GM12878 (cell line): ENCODE measurements at regions not wholly inside any gene's neighbourhood (a gene's known extent, or its start where the extent isn't known, plus 50 kb on each side); places are given as distances from the start of the nearest gene placed in this dataset.

Experiments used
- ATAC-seq: fragments of 200-7000 bp; cut with Tn5 transposase; 3 replicates; pipeline ENCODE4 v1.9.1; 2020; ENCODE audit warnings: mild to moderate bottlenecking, moderate library complexity
- BruUV-seq: library from RNA; stranded (reverse); fragments of 400-500 nt; replicated peaks from 2 replicates; lab custom pipeline; 2021; lab: Mats Ljungman, UMichigan
- CTCF ChIA-PET: fragments of 300-600 bp; sonication (Branson Sonifier 250); formaldehyde crosslinking; extraction: SDS; loops from one replicate; lab custom pipeline; 2021; ENCODE audit warnings: inconsistent platforms; lab: Yijun Ruan, JAX
- POLR2A ChIA-PET: fragments of 350-600 bp; formaldehyde crosslinking; extraction: SDS; loops from one replicate; lab custom pipeline; 2021; ENCODE audit warnings: inconsistent platforms; lab: Charles Lee
- RAD21 ChIA-PET: fragments of 300-600 bp; sonication (Branson Sonifier 250); formaldehyde crosslinking; loops from one replicate; lab custom pipeline; 2023; ENCODE audit warnings: antibody characterized with exemption; ENCODE audit not compliant: unreplicated experiment; lab: Charles Lee
- SMC1A ChIA-PET: fragments of 300-600 bp; sonication (Branson Sonifier 250); formaldehyde crosslinking; loops from one replicate; lab custom pipeline; 2023; ENCODE audit not compliant: unreplicated experiment, uncharacterized antibody; lab: Charles Lee
- DNase-seq: peaks from one replicate; pipeline ENCODE4 v3.0.0-alpha.2; 2011; ENCODE audit warnings: low read depth, low spot score
- FAIRE-seq: peaks from 3 replicates; lab custom pipeline; 2011; peaks lifted over from hg19 to GRCh38; lab: Jason Lieb, UNC
- H2AFZ ChIP-seq: 2 replicates; pipeline ENCODE4 v1.6.0; 2011; ENCODE audit warnings: low read depth, low read length, control low read depth; ENCODE audit not compliant: control insufficient read depth
- H3K27ac ChIP-seq: 2 replicates; pipeline ENCODE4 v1.5.1; 2011; ENCODE audit warnings: control low read depth; ENCODE audit not compliant: control insufficient read depth, insufficient read depth
- H3K27me3 ChIP-seq, 2 experiments: replicated peaks in 1 of 2; 2 replicates each; pipeline versions ENCODE4 v1.6.0 to v1.6.1; 2011; ENCODE audit warnings: low read length in 1 of 2; ENCODE audit not compliant: control insufficient read depth in 2 of 2, insufficient read depth in 2 of 2
- H3K36me3 ChIP-seq, 2 experiments: 2 replicates each; pipeline ENCODE4 v1.5.1; 2011; ENCODE audit warnings: low read length in 1 of 2; ENCODE audit not compliant: control insufficient read depth in 2 of 2, insufficient read depth in 2 of 2
- H3K4me1 ChIP-seq: 2 replicates; pipeline ENCODE4 v1.6.1; 2011; ENCODE audit warnings: mild to moderate bottlenecking, low read length, moderate library complexity, mixed read lengths; ENCODE audit not compliant: control insufficient read depth, insufficient read depth
- H3K4me2 ChIP-seq: 2 replicates; pipeline ENCODE4 v1.6.0; 2011; ENCODE audit warnings: control low read depth; ENCODE audit not compliant: control insufficient read depth, insufficient read depth
- H3K4me3 ChIP-seq: fragments of 200-600 bp; sonication (generic); 2 replicates; pipeline ENCODE4 v1.5.1; 2016
- H3K79me2 ChIP-seq: 2 replicates; pipeline ENCODE4 v1.6.0; 2011; ENCODE audit warnings: low read length; ENCODE audit not compliant: control insufficient read depth, insufficient read depth
- H3K9ac ChIP-seq: 2 replicates; pipeline ENCODE4 v1.8.0; 2011; ENCODE audit warnings: low read length, control low read depth, mixed read lengths; ENCODE audit not compliant: control insufficient read depth, insufficient read depth
- H3K9me3 ChIP-seq: replicated peaks from 3 replicates; pipeline ENCODE4 v1.5.1; 2011; ENCODE audit warnings: mild to moderate bottlenecking, low read length; ENCODE audit not compliant: control insufficient read depth, insufficient read depth
- H4K20me1 ChIP-seq: 2 replicates; pipeline ENCODE4 v1.6.0; 2011; ENCODE audit not compliant: control insufficient read depth, insufficient read depth
- BCL3 ChIP-seq: IDR thresholded peaks from 2 replicates; pipeline ENCODE4 v1.6.1; 2011; ENCODE audit warnings: borderline replicate concordance, low read depth, mild to moderate bottlenecking, moderate library complexity, low read length; ENCODE audit not compliant: insufficient read depth, poor library complexity, severe bottlenecking
- BHLHE40 ChIP-seq, 2 experiments: fragments of 450-650 bp in 1 of 2; IDR thresholded peaks; 2 replicates each; pipeline ENCODE4 v1.6.1; 2011 to 2017; ENCODE audit warnings: low read depth in 2 of 2, borderline replicate concordance in 1 of 2, improper control_type of control experiment in 1 of 2, low read length in 1 of 2, mild to moderate bottlenecking in 1 of 2
- BRCA1 ChIP-seq: IDR thresholded peaks from 2 replicates; pipeline ENCODE4 v1.6.1; 2011; ENCODE audit warnings: low read depth, low read length, improper control_type of control experiment
- CEBPB ChIP-seq, 2 experiments: fragments of 150-350 bp in 1 of 2; IDR thresholded peaks; 2 replicates each; pipeline ENCODE4 v1.6.1; 2012 to 2014; ENCODE audit warnings: low read depth in 2 of 2, low read length in 2 of 2, borderline replicate concordance in 1 of 2, inconsistent platforms in 1 of 2
- CHD4 ChIP-seq: fragments of 200-600 bp; sonication (generic); IDR thresholded peaks from 2 replicates; pipeline ENCODE4 v1.6.1; 2016; ENCODE audit warnings: mild to moderate bottlenecking
- CREB1 ChIP-seq: IDR thresholded peaks from 2 replicates; pipeline ENCODE4 v1.6.1; 2012; ENCODE audit warnings: low read depth, mild to moderate bottlenecking, inconsistent platforms
- IRF3 ChIP-seq: fragments of 450-650 bp; IDR thresholded peaks from 2 replicates; pipeline ENCODE4 v1.6.1; 2014; ENCODE audit warnings: mild to moderate bottlenecking
- IRF4 ChIP-seq: IDR thresholded peaks from 2 replicates; pipeline ENCODE4 v1.6.1; 2011; ENCODE audit warnings: low read depth, low read length
- KLF5 ChIP-seq: fragments of 450-650 bp; IDR thresholded peaks from 2 replicates; pipeline ENCODE4 v1.6.1; 2014; ENCODE audit warnings: mild to moderate bottlenecking; ENCODE audit not compliant: partially characterized antibody
- LARP7 ChIP-seq: fragments of 450-650 bp; IDR thresholded peaks from 2 replicates; pipeline ENCODE4 v1.6.1; 2017; ENCODE audit warnings: mild to moderate bottlenecking
- REST ChIP-seq: IDR thresholded peaks from 2 replicates; pipeline ENCODE4 v1.6.1; 2012; ENCODE audit warnings: mild to moderate bottlenecking, low read depth, low read length
- RUNX3 ChIP-seq: IDR thresholded peaks from 2 replicates; pipeline ENCODE4 v1.6.1; 2012; ENCODE audit warnings: low read length, inconsistent platforms
- SIN3A ChIP-seq: IDR thresholded peaks from 2 replicates; pipeline ENCODE4 v1.6.1; 2012; ENCODE audit warnings: low read depth, low read length, improper control_type of control experiment
- SIX5 ChIP-seq: IDR thresholded peaks from 2 replicates; pipeline ENCODE4 v1.6.1; 2011; ENCODE audit warnings: mild to moderate bottlenecking, low read depth, low read length, moderate library complexity; ENCODE audit not compliant: severe bottlenecking
- ZNF24 ChIP-seq: fragments of 450-650 bp; IDR thresholded peaks from 2 replicates; pipeline ENCODE4 v1.6.1; 2017; ENCODE audit warnings: antibody characterized with exemption, mild to moderate bottlenecking
- WGBS: methylation state at CpG from one replicate; pipeline ENCODE4 v1.1.6; 2016; ENCODE audit warnings: low lambda C conversion rate; ENCODE audit not compliant: insufficient replicate concordance, insufficient coverage; ENCODE audit errors: missing lambda C conversion rate; 5-methylcytosine and 5-hydroxymethylcytosine counted together
- in situ Hi-C: fragments of 300-500 bp; cut with MboI; formaldehyde crosslinking; loops from 9 replicates; pipeline ENCODE4 v1.14.3; 2018; ENCODE audit warnings: mixed read lengths
- intact Hi-C: fragments of 100-400 bp; cut with micrococcal nuclease; formaldehyde crosslinking; loops from one replicate; pipeline ENCODE4 v1.14.2; 2022; ENCODE audit not compliant: unreplicated experiment
- TF ChIP-seq, protein P1 (sequence below): IDR thresholded peaks from 2 replicates; pipeline ENCODE4 v1.6.1; 2011; ENCODE audit warnings: low read depth, low read length, improper control_type of control experiment, borderline replicate concordance
- TF ChIP-seq, protein P2 (sequence below): IDR thresholded peaks from 2 replicates; pipeline ENCODE4 v1.6.1; 2012; ENCODE audit warnings: low read depth, low read length, improper control_type of control experiment

GRCh38 chr5:6845856-6846255 is 132.6 kb downstream of the TENT4A start (continued):
- TF ChIP-seq CEBPB (IDR thresholded peaks at IDR 0.05; ENCODE audit: borderline replicate concordance in 1 of 2, low read depth in 2 of 2, low read length in 2 of 2) (no peak), ZNF24 (no peak), BHLHE40 (IDR thresholded peaks at IDR 0.05; ENCODE audit: borderline replicate concordance in 1 of 2, low read depth in 2 of 2, low read length in 1 of 2) (no peak), CREB1 (no peak), IRF4 (no peak), BCL3 (no peak)
- TF ChIP-seq, protein P1, sequence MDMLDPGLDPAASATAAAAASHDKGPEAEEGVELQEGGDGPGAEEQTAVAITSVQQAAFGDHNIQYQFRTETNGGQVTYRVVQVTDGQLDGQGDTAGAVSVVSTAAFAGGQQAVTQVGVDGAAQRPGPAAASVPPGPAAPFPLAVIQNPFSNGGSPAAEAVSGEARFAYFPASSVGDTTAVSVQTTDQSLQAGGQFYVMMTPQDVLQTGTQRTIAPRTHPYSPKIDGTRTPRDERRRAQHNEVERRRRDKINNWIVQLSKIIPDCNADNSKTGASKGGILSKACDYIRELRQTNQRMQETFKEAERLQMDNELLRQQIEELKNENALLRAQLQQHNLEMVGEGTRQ: no peak

DNA sequence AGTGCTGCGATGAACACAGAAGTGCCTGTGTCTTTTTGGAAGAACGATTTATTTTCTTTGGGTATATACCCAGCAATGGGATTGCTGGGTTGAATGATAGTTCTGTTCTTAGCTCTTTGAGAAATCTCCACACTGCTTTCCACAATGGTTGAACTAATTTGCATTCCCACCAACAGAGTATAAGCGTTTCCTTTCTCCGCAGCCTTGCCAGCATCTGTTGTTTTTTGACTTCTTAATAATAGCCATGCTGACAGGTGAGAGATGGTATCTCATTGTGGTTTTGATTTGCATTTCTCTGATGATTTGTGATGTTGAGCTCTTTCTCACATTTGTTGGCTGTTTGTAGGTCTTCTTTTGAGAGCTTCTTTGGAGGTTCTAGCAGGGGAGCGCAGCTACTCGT is 134.6 kb downstream of the TENT4A start:
- no peak overlapping the region for H3K4me2 ChIP-seq
- TF ChIP-seq REST (no peak), SIX5 (no peak), SIN3A (no peak), LARP7 (no peak), CHD4 (no peak), BRCA1 (no peak), IRF3 (no peak), RUNX3 (no peak), KLF5 (no peak)
- TF ChIP-seq, protein P2, sequence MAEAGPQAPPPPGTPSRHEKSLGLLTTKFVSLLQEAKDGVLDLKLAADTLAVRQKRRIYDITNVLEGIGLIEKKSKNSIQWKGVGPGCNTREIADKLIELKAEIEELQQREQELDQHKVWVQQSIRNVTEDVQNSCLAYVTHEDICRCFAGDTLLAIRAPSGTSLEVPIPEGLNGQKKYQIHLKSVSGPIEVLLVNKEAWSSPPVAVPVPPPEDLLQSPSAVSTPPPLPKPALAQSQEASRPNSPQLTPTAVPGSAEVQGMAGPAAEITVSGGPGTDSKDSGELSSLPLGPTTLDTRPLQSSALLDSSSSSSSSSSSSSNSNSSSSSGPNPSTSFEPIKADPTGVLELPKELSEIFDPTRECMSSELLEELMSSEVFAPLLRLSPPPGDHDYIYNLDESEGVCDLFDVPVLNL: no peak

More for the DNA sequence above, 134.6 kb downstream of the TENT4A start:
- BruUV-seq: no TSS peak
- in situ Hi-C loops (no loop called here), intact Hi-C loops (no loop called here)
- ChIA-PET RAD21 (no interaction called here), SMC1A (no interaction called here), CTCF (interaction anchor here (1.4 kb wide), 1 partner anchor 9 kb away, joined by 3 read pairs; no protein-coding TSS in a partner anchor), POLR2A (no interaction called here)
- no peak for DNase-seq
- Histone ChIP-seq H3K9me3 (peaks cover 2% of the 10 kb centered on the region; the same call in 1 of the 3 replicates), H3K27ac (no peak overlapping the region), H3K9ac (no peak overlapping the region), H3K4me3 (no peak overlapping the region), H3K27me3 (peaks cover 0 to 1% of the 10 kb centered on the region in 2 experiments; a peak in 2 of 4 replicates), H3K36me3 (no peaks in the 10 kb centered on the region), H2AFZ (no peak overlapping the region), H3K4me1 (no peaks in the 10 kb centered on the region), H3K79me2 (no peaks in the 10 kb centered on the region), H4K20me1 (no peaks in the 10 kb centered on the region)
- no peak for FAIRE-seq
- no peak for ATAC-seq
- WGBS: 73% methylated on average over 6 of the region's 6 CpGs
